C1 segment of cervical spinal cord (tissue), 14 donors: ENCODE measurements at regions not wholly inside any gene's neighbourhood (a gene's known extent, or its start where the extent isn't known, plus 50 kb on each side); places are given as distances from the start of the nearest gene placed in this dataset.
"Not testable (repeated sequence)": the region's sequence is repeated elsewhere in the genome, so short reads cannot be mapped to it uniquely, and the experiment has no call there.

Experiments
- DNase-seq, 14 donors: peaks; one replicate each; lab custom pipeline; 2025; lab: John Stamatoyannopoulos, UW

GRCh38 chr20:6662309-6662708, 105.2 kb upstream of the BMP2 start:
- no peak for DNase-seq

GRCh38 chr20:6660441-6660840, 107.0 kb upstream of the BMP2 start:
- DNase-seq = no peak

- DNase-seq = not testable (repeated sequence)
Observed at GRCh38 chr20:6658909-6659308, 108.6 kb upstream of the BMP2 start.

GRCh38 chr20:6657904-6658303, 109.6 kb upstream of the BMP2 start:
- DNase-seq = no peak

GRCh38 chr20:6657111-6657510, 110.4 kb upstream of the BMP2 start:
- DNase-seq = no peak

GRCh38 chr20:6654513-6655252, 112.8 kb upstream of the BMP2 start:
- no peak for DNase-seq

GRCh38 chr20:6651561-6651960, 115.9 kb upstream of the BMP2 start:
- DNase-seq = no peak

GRCh38 chr20:6651016-6651415, 116.5 kb upstream of the BMP2 start:
- DNase-seq = no peak

- no peak for DNase-seq
Observed at GRCh38 chr20:6646021-6646636, 121.4 kb upstream of the BMP2 start.

GRCh38 chr20:6644813-6645628, 122.5 kb upstream of the BMP2 start:
- no peak for DNase-seq

- DNase-seq = no peak
Observed at GRCh38 chr20:6641012-6641411, 126.5 kb upstream of the BMP2 start.

- DNase-seq = no peak
Observed at GRCh38 chr20:6637160-6637579, 130.3 kb upstream of the BMP2 start.

GRCh38 chr20:6636209-6637159, 131.0 kb upstream of the BMP2 start:
- DNase-seq = no peak

GRCh38 chr20:6635034-6635736, 132.3 kb upstream of the BMP2 start:
- DNase-seq = no peak

- no peak for DNase-seq
Observed at GRCh38 chr20:6632187-6632586, 135.3 kb upstream of the BMP2 start.

- no peak for DNase-seq
Observed at GRCh38 chr20:6630514-6630913, 137.0 kb upstream of the BMP2 start.

GRCh38 chr20:6629564-6629963, 137.9 kb upstream of the BMP2 start:
- no peak for DNase-seq

GRCh38 chr20:6626805-6627204, 140.7 kb upstream of the BMP2 start:
- no peak for DNase-seq

GRCh38 chr20:6623989-6624388, 143.5 kb upstream of the BMP2 start:
- DNase-seq = no peak

GRCh38 chr20:6622041-6622440, 145.4 kb upstream of the BMP2 start:
- no peak for DNase-seq

- DNase-seq = no peak
Observed at GRCh38 chr20:6618051-6618450, 149.4 kb upstream of the BMP2 start.
